Transverse colon (tissue), 4 donors: ENCODE measurements at regions not wholly inside any gene's neighbourhood (a gene's known extent, or its start where the extent isn't known, plus 50 kb on each side); places are given as distances from the start of the nearest gene placed in this dataset.
"Not testable (repeated sequence)": the region's sequence is repeated elsewhere in the genome, so short reads cannot be mapped to it uniquely, and the experiment has no call there.

Source experiments
- DNase-seq: peaks from one replicate; pipeline ENCODE4 v3.0.0-alpha.2; 2019
- H3K27ac ChIP-seq, 4 donors: fragments of 200-600 bp; sonication (generic); 2 replicates each; pipeline ENCODE4 v1.5.1; 2016 to 2018; ENCODE audit warnings: inconsistent platforms in 4 of 4
- H3K27me3 ChIP-seq: fragments of 200-600 bp; sonication (generic); 2 replicates; pipeline ENCODE4 v1.5.1; 2017; ENCODE audit warnings: inconsistent platforms
- H3K36me3 ChIP-seq, 4 donors: fragments of 200-600 bp; sonication (generic); 2 replicates each; pipeline ENCODE4 v1.5.1; 2017 to 2019; ENCODE audit warnings: inconsistent platforms in 4 of 4
- H3K4me1 ChIP-seq, 4 donors: fragments of 200-600 bp; sonication (generic); 2 replicates each; pipeline ENCODE4 v1.5.1; 2017 to 2020; ENCODE audit warnings: inconsistent platforms in 4 of 4
- H3K4me3 ChIP-seq, 4 donors: fragments of 200-600 bp; sonication (generic); 1 replicate in 1 of 4; 2 replicates in 3 of 4; pipeline versions ENCODE4 v1.5.1 to v1.6.1; 2017 to 2019; ENCODE audit warnings: inconsistent platforms in 4 of 4
- H3K9me3 ChIP-seq, 2 donors: fragments of 200-600 bp; sonication (generic); 2 replicates each; pipeline ENCODE4 v1.5.1; 2017 to 2019; ENCODE audit warnings: inconsistent platforms in 2 of 2
- EP300 ChIP-seq: sonication (generic); formaldehyde crosslinking; IDR thresholded peaks from one replicate; pipeline ENCODE4 v1.6.1; 2017; ENCODE audit warnings: antibody characterized with exemption, low read depth
- POLR2A ChIP-seq: fragments of 450-650 bp; IDR thresholded peaks from one replicate; pipeline ENCODE4 v1.6.1; 2016; ENCODE audit warnings: antibody characterized with exemption, mild to moderate bottlenecking, moderate library complexity
- POLR2AphosphoS5 ChIP-seq, 3 donors: sonication (generic); formaldehyde crosslinking; IDR thresholded peaks; one replicate each; pipeline ENCODE4 v1.6.1; 2016; ENCODE audit warnings: antibody characterized with exemption in 3 of 3
- WGBS, 2 donors: methylation state at CpG; one replicate each; pipeline ENCODE4 v1.1.5; 2018; ENCODE audit warnings: low coverage in 1 of 2; 5-methylcytosine and 5-hydroxymethylcytosine counted together
- in situ Hi-C, 4 donors: fragments of 200-750 bp; cut with MboI; loops; one replicate each; pipeline versions ENCODE4 v1.15.0 to v1.15.1; 2017; ENCODE audit warnings: low sequenced_read_pairs in 3 of 4, low pct_ligation_motif_present in 1 of 4, low pct_unique_long_range_greater_than_20kb in 1 of 4
- intact Hi-C: fragments of 100-400 bp; cut with DNase I; formaldehyde crosslinking; loops from one replicate; pipeline ENCODE4 v1.15.1; 2023; ENCODE audit warnings: low total_unique reads
- TF ChIP-seq, protein P1 (sequence below), 5 experiments: fragments of 200-600 bp in 3 of 5; fragments of 450-650 bp in 2 of 5; sonication (generic) in 3 of 5; IDR thresholded peaks; 1 replicate in 2 of 5; 2 replicates in 3 of 5; pipeline ENCODE4 v1.5.1; 2016 to 2017; ENCODE audit warnings: antibody characterized with exemption in 5 of 5, inconsistent platforms in 3 of 5, mild to moderate bottlenecking in 2 of 5, moderate library complexity in 1 of 5

DNA sequence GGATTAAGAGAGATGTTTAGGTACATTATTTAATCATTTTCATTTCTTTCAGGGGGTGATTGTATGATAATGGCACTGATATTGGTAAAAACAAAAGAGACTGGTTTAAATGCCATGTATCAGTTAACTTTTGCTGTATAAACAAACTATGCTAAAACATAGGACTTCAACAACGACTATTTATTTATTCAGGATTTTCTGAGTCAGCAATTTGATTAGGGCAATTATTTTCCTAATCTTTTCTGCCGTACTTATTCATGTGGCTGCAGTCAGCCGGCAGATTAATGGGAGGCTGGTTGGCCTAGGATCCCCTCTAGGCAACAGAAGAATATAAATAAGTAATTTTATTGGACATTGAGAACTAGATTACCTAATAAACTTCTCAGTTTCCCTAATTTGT is 661.7 kb upstream of the RAG2 start:
- Histone ChIP-seq H3K36me3 (no peaks in the 10 kb centered on the region), H3K27me3 (no peaks in the 10 kb centered on the region), H3K4me3 (no peak overlapping the region), H3K27ac (no peak overlapping the region), H3K4me1 (no peaks in the 10 kb centered on the region), H3K9me3 (no peaks in the 10 kb centered on the region)
- DNase-seq = no peak
- in situ Hi-C loops (no loop called here), intact Hi-C loops (no loop called here)
- TF ChIP-seq, protein P1, sequence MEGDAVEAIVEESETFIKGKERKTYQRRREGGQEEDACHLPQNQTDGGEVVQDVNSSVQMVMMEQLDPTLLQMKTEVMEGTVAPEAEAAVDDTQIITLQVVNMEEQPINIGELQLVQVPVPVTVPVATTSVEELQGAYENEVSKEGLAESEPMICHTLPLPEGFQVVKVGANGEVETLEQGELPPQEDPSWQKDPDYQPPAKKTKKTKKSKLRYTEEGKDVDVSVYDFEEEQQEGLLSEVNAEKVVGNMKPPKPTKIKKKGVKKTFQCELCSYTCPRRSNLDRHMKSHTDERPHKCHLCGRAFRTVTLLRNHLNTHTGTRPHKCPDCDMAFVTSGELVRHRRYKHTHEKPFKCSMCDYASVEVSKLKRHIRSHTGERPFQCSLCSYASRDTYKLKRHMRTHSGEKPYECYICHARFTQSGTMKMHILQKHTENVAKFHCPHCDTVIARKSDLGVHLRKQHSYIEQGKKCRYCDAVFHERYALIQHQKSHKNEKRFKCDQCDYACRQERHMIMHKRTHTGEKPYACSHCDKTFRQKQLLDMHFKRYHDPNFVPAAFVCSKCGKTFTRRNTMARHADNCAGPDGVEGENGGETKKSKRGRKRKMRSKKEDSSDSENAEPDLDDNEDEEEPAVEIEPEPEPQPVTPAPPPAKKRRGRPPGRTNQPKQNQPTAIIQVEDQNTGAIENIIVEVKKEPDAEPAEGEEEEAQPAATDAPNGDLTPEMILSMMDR (IDR thresholded peaks at IDR 0.05) = no peak
- TF ChIP-seq POLR2A (no peak), POLR2AphosphoS5 (IDR thresholded peaks at IDR 0.05) (no peak), EP300 (no peak)
- WGBS, 2 donors = 37% methylated on average over 3 of the region's 3 CpGs

DNA sequence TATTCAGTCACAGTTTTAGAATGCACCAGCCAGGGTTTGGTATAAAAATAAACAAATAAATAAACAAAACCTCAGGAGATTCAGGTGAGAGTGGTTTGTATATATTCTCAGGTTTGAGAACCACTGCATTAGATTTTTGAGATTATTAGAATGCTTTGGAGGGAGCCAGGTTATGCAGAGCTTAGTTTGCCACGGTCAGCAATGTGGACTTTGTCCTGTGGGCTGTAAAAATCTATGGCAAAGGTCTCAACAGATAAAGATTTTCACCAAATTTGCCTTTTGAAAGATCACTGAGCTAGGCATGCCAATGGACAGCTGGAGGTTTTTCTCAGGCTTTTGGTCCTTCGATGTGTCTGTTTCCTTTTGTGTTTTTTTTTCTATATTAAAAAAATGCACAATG is 650.1 kb upstream of the RAG2 start:
- Histone ChIP-seq H3K27ac (no peak overlapping the region), H3K4me3 (no peak overlapping the region), H3K9me3 (peaks cover 0 to 4% of the 10 kb centered on the region in 2 donors), H3K36me3 (no peaks in the 10 kb centered on the region), H3K27me3 (no peaks in the 10 kb centered on the region), H3K4me1 (no peaks in the 10 kb centered on the region)
- DNase-seq = no peak
- intact Hi-C loops = no loop called here
- no peak for TF ChIP-seq POLR2AphosphoS5 (IDR thresholded peaks at IDR 0.05)
- TF ChIP-seq, protein P1 (IDR thresholded peaks at IDR 0.05) = no peak
- no peak for TF ChIP-seq EP300
- TF ChIP-seq POLR2A = no peak
- in situ Hi-C loops = no loop called here
- 58 to 77% methylated on average over 2 of the region's 2 CpGs for WGBS, 2 donors

GRCh38 chr11:37246092-37246491 is 648.1 kb upstream of the RAG2 start:
- DNase-seq, H3K27me3 ChIP-seq, H3K4me1 ChIP-seq, H3K4me3 ChIP-seq, H3K36me3 ChIP-seq, H3K9me3 ChIP-seq, H3K27ac ChIP-seq, intact Hi-C loops, in situ Hi-C loops: not testable (repeated sequence)
- WGBS, 2 donors = 94% methylated on average over 15 of the region's 15 CpGs; no CpG with 5 or more reads in 1 of the 2 donors

DNA sequence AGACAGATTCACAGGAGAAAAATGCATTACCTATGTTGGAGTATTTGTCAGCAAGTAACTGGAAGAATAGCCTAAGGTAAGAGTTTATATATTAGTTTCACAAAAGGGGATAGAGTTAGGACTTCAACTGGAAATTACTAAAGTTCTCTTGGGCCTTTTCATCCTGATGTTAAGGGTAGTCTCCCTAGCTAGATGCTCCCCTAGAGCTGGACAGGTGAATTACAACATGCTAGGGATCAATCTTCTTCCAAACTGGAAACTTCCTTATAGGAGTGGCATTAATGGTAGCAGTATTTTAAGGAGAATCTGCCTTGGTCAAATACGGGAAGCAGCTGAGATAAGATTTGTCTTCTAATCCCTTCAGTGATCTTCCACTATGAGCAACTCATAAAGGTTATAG is 632.8 kb upstream of the RAG2 start:
- Histone ChIP-seq H3K27ac (no peak overlapping the region), H3K9me3 (no peaks in the 10 kb centered on the region), H3K36me3 (no peaks in the 10 kb centered on the region), H3K27me3 (no peaks in the 10 kb centered on the region), H3K4me3 (no peak overlapping the region), H3K4me1 (no peaks in the 10 kb centered on the region)
- TF ChIP-seq EP300 = no peak
- intact Hi-C loops (no loop called here), in situ Hi-C loops (no loop called here)
- no peak for DNase-seq
- WGBS, 2 donors = 57 to 62% methylated on average over 1 of the region's 1 CpG

- intact Hi-C loops = no loop called here
- Histone ChIP-seq H3K36me3 (no peaks in the 10 kb centered on the region), H3K9me3 (no peaks in the 10 kb centered on the region), H3K4me1 (no peaks in the 10 kb centered on the region), H3K27ac (no peak overlapping the region), H3K27me3 (no peaks in the 10 kb centered on the region), H3K4me3 (no peak overlapping the region)
- no peak for DNase-seq
- WGBS, 2 donors = 81% methylated on average over 4 of the region's 4 CpGs; no CpG with 5 or more reads in 1 of the 2 donors
- in situ Hi-C loops = no loop called here
- TF ChIP-seq, protein P1 (IDR thresholded peaks at IDR 0.05) = no peak
- TF ChIP-seq EP300 (no peak), POLR2A (no peak), POLR2AphosphoS5 (IDR thresholded peaks at IDR 0.05) (no peak)
Observed at GRCh38 chr11:37223962-37224361, 625.9 kb upstream of the RAG2 start.
